ENCODE measurements at regions not wholly inside any gene's neighbourhood (a gene's known extent, or its start where the extent isn't known, plus 50 kb on each side); places are given as distances from the start of the nearest gene placed in this dataset.

DNA sequence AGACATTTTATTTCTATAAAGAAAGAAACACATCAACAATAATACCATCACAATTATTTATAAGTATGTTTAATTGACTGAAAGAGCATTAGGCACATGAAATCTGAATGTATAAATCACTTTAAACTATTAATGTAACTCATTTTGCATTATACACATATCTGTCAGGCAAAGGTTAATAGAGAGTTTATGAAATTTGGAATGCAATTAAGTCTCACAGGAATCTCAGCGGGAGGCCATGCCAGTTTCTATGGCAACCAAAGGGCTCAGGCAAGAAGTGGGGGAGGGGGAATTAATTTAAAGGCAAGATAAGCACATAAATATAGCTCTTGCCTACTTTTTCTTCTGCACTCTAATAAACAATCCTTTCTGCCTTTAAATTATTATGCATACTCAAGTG is 152.6 kb downstream of the SLC16A9 start:
- DNase-seq (ENCODE audit: low spot score) (no peak), ATAC-seq (no peak)

DNA sequence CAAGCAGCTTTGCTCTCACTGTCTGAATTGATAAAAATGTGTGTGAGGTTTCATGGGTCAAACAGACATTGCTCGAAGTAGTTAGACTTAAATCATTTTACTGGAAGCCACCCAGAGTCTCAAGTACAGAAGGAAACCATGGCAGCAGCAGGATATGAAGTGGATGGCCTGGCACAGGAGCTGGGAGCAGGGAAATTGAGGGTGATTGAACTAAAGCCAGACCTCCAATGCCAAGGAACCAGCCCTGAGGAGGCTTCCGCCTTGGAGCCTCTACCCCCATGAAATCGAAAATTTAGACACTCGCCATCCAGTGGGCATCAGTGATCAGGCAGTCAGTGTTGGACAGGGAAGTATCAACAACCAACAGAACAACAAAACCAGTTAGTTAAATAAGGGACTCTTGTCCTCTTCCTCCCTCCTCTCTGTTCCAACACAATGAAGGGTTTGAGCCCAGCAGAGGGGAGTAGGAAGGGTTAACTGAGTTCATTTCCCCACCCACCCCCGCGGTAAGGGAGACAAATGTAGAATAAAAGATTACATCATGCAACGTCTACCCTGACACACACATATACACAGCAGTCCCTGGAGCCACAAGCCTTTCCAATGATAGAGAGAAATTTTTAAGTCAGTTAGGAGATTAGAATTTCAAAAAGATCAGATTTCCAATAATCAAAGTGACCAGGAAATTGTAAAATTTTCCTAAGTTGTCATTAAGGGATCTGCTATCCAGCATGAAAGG is 156.3 kb downstream of the SLC16A9 start:
- ATAC-seq, result no peak
- no peak for DNase-seq (ENCODE audit: low spot score)

DNA sequence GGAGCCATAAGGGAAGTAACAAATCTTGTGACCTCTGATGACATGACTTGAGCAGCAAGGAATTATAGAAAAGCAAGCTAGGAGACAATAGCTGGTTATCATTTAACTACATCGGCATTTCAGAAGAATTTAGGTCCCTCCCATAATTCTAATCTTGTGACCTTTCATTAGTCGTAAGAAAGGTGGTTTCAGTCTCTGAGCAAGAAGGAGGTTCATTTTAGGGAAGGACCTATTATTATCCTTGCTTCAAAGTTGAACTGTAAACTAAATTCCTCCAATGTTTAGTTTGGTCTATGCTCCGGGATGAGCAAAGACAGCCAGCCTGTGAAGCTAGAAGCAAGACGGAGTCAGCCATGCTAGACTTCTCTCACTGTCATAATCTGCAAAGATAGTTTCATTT is 159.6 kb downstream of the SLC16A9 start:
- DNase-seq (ENCODE audit: low spot score) (no peak), ATAC-seq (no peak)

DNA sequence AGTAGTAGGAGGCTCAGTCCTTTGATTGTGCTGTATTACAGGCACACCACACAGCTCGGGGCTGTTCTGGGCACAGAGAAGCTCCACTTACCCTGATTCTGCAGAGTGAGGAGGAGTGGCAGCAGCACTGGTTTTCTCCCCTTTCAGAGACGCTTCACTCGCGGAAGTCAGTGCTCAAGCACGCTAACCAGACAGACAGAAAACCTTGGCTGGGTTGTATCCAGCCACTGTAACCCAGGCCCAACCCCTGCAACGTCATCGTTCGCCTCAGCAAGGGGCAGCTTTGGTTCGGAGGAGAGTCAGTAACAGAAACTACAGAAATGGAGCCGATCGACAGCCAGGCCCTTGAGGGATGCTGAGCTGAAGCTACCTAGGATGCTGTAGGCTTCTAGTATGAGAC is 171.0 kb downstream of the SLC16A9 start:
- no peak for ATAC-seq

DNA sequence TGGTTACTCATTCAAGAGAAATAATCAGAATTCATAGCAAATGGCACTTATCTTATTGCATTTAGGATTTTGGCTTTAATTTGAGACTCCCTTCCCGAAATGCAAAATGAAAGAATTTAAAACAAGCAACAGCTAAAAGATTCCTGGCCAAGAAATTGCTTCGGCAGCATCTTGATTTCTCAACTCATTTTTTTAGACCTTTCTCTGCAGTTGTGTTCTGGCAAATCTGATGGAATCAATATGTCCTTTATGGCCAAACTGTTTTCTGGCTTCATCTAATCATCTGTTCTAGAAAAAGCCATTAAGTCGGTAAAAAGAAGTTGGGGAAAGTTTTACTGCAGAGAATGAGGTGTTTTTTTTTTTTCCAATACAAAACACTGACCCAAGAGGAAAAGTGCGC is 172.1 kb downstream of the SLC16A9 start:
- ATAC-seq, result no peak
- DNase-seq (ENCODE audit: low spot score), result no peak

More for the DNA sequence above, 171.0 kb downstream of the SLC16A9 start:
- no peak for DNase-seq (ENCODE audit: low spot score)

DNA sequence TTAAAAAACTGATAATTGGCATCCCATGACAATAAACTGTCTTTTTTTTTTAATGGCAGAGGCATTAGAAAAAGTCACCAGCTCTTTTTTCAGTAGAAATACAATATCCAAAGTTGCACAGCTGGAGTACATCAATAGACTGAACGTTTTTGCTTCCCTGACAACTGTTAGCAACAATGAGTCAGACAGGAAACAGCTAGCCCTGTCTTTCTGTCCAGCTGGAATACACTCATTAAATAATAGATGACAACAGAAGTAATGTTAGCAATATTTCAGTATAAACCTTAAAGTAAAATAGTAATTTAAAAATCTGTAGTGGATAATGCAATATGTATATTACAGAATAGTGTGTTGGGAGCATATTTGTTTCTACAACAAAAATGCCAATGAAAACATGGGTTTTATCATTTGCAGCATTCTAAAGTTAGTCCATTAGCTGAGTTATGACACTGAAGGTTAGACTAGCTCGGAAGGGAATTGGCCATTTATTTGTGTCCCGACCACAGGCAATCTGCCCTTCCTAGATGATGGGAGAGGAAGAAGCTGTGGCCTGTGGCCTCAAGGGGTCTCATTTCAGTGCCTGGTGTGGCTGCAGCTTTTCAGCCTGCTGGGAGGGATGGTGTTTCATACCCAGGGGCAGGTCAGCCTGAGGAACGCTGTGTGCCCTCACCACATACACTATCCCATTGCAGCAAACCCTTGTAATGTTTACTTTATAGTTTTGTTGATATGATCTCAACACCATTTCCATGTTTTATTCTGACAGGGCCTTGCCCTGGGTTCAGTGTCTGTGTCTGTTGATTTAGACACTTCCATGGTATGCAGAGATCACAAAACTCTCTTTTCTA is 173.3 kb downstream of the SLC16A9 start:
- DNase-seq (ENCODE audit: low spot score), result no peak
- no peak for ATAC-seq

DNA sequence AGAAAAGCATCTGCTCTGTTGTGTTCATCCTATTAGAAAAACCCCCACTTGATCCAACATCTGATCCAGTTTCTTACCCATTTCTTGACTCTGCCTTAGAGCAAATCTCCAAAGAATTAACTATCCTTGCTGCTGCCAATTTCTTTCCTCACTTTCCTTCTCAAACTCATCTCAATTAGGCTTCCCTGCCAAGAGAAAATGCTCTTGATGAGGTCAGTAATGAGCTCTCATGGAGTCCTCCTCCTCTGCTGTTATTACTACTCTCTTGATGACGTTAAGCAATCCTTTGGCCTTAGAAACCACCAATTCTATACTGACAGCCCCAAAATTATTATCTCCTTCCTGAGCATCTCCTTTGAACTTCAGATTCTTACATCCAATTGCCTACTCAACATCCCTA is 162.0 kb upstream of the FAM13C start:
- DNase-seq (ENCODE audit: low spot score) (no peak), ATAC-seq (no peak)

DNA sequence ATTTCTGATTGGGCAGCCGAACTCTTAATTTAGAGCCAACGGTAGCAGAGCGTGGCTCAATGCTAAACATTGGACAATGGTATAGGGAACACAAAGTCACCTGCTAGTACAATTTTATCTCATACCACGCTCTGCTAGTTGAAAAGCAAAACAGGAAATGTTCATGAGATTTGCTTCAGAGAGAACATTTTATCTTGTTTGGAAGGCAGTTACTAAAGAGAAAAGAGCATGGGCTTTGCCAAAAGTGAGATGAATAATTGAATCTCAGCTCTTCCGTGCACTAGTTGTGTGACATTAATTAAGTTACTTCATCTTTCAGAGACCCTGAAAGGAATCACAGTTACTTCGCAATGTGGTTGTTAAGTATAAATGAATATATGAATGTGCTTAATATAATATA is 161.5 kb upstream of the FAM13C start:
- DNase-seq (ENCODE audit: low spot score), result no peak
- no peak for ATAC-seq

DNA sequence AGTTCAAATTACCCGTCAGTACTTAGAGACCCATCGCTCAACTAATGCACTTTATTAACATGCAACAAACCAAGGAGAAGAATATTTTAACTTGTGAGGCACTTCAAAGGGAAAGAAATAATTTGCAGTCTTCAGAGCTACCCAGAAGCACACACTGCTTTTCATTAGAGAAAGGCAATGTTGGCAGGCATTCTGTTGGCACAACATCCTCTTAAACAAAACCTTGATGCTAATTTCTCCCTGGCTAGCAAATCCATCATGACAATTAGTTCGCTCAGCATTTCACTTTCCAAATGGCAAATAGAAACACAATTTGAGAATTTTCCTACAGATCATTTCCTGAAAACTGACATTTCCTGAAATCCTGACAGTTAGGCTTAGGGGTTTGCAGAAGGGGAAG is 155.6 kb upstream of the FAM13C start:
- DNase-seq (ENCODE audit: low spot score) (no peak), ATAC-seq (no peak)

DNA sequence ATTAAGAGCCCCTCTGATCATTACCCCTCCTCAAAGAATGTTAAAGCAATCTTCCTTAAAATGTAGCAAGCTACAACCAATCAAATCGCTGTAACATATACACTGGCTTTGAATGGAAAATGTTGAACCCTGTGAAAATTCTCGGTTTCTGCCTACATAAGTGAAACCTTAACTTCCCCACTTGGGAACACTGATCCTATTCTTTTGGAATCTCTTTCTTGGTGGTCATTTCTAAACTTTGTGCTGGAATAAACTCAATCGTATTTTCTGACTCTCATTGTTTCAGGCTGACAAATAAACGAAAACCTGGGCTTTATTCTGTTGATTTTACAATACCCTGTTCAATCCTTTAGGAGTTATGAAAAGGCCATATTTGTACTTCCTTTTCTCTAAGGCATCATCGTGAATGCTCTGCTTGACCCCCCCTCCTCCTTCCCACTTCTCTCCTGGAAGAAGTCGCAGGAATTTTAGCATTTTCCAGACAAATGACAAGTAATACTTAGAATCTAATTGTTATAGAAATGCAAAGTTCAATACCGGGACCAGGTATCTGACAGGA is 155.1 kb upstream of the FAM13C start:
- ATAC-seq (no peak), DNase-seq (ENCODE audit: low spot score) (no peak)

DNA sequence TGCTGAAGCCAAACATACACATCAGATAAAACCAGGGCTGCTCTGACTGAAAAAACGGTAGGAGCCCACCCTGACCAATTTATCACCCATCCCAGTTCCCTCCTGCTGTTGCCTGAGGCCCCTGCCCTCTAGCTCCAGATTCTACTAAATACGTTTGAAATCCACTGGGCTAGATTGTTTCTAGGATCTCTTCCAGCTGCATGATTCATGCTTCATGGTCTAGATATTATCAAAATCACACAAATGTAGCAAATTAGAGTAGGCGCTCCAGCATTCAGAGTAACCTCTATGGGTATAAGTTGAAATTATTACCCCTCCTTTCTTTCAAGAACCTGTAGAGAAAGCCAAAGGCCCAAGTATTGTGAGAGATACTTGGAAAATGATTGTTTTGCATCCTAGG is 151.2 kb upstream of the FAM13C start:
- ATAC-seq (no peak), DNase-seq (ENCODE audit: low spot score) (no peak)

DNA sequence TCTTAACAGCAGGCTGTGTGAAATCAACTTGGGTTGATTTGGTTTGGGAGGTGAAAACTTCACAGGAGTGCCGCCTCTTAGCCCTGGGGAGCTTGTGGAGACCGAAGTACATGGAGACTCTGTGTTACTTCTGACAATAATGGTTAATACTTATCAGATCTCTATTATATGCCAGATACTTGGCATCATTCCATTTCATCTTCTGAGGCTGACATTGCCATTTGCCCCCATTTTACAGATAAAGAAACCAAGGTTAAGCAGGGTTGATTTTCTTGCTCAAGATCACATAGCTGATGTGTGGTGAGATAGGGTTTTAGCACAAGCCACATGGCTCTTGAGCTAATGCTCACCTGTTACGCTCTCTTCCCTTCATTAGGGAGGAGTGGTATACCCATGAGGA is 150.6 kb upstream of the FAM13C start:
- no peak for DNase-seq (ENCODE audit: low spot score)
- ATAC-seq, result no peak

DNA sequence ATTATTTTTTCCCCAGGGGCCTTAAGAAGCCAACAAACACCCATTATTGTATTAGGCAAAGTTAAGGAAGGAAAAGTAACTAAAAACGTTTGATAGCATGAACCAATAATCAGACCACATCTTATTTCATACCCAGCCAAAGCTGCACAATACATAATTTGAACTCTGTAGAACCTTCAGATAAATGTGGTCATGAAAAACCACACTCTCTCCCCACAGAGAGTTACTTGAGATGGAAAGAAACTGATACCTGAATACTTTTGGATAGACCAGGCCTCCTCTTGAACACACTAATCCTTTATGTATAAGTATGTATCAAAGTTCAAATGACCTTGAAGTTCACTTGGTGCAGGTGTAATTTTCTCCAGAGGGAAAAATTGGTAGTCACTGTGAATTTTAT is 146.6 kb upstream of the FAM13C start:
- no peak for DNase-seq (ENCODE audit: low spot score)
- no peak for ATAC-seq

DNA sequence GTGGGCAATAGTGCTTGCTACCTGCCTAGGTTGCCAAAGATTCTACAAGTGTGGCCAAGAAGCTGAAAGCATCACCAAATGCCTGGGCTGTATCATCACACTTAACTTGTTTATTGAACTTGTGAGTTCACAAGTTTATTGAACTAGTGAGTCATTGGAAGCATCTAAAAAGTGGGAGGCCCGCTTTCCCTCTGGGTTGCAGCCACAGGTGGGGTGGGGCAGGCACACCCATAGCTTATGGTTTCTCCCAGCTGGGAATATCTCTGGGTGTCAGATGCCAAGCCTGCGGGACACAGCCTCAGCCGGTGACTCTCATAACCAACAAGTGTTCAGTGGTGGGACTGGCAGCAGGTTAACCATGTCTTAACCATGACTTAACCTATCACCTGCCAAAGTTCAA is 145.9 kb upstream of the FAM13C start:
- no peak for ATAC-seq
- no peak for DNase-seq (ENCODE audit: low spot score)

DNA sequence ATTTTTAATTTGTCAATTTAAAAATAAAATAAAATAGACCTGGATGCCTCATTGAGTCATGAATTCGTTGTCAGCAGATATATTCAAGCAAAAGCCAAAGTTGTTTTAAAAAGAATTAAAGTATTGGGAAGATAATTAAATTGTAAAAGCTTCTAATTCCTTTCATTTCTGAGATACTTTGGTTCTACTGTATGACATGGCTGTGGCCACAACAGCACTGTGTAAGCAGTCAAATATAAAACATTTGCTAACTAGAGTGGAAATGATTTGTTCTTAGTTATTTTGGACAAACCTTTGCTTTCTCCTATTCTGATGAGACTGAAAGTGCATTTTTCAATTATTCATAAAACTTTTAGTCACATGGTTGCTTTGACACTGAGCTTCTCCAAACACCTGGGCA is 143.6 kb upstream of the FAM13C start:
- DNase-seq (ENCODE audit: low spot score) (no peak), ATAC-seq (no peak)

DNA sequence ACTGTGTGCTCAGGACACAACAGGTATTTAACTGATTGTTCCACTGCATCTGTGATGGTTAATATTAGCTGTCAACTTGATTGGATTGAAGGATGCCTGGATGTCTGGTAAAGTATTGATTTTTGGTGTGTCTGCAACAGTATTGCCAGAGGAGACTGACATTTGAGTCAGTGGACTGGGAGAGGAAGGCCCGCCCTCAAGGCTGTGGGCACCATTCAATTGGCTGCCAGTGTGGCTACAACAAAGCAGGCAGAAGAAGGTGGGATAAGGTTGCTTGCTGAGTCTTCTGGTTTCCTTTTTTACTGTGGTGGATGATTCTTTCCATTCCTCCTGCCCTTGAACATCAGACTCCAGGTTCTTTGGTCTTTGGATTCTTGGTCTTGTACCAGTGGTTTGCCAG is 137.1 kb upstream of the FAM13C start:
- ATAC-seq (no peak), DNase-seq (ENCODE audit: low spot score) (no peak)

DNA sequence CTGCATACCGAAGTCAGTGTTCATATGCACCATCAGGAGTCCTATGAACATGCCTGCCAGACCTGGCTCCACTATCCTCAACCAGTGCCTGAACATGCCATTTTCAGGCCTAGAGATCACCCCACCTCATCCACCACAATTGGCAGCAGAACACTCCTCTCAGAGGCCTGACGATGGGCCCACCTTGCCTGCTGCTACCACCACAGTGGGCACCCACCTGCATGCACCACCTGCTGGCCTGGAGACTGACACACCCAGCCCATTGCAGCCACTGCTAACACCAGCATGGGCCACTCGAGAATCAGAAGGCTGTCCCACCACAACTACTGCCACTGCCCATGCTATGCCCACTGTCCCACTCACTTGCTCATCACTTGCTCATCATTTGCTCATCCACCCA is 130.7 kb upstream of the FAM13C start:
- no peak for DNase-seq (ENCODE audit: low spot score)
- no peak for ATAC-seq

DNA sequence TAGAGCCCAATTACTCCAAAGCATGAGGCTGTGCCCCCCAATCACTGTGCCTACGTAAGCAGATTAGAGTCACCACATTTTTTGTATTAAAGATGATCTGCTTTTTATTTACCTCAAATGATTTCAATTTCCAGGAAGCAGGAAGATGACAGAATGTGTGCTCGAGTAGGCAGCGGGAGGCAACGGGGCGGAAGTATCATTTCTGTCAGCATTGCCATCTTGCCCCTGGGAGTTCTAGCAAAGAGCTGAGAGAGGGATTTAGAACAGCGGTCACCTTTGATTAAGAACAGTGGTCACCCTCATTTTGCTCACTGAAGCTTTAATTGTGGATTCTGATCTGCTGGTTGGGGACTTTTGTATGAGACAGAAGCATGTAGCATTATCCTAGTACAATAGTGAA is 117.1 kb upstream of the FAM13C start:
- DNase-seq (ENCODE audit: low spot score) (no peak), ATAC-seq (no peak)

DNA sequence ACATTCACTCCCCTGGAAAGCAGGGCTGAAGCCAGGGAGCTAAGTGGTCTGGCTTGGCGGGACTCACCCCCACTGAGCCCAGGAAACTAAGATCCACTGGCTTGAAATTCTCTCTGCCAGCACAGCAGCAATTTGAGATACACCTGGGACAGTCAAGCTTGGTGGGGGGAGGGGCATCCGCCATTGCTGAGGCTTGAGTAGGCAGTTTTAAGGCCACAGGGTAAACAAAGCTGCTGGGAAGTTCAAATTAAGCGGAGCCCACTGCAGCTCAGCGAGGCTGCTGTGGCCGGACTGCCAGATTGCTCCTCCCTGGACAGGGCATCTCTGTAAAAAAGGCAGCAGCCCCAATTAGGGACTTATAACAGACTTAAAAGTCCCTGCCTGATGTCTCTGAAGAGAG is 108.2 kb upstream of the FAM13C start:
- DNase-seq (ENCODE audit: low spot score) (no peak), ATAC-seq (no peak)

DNA sequence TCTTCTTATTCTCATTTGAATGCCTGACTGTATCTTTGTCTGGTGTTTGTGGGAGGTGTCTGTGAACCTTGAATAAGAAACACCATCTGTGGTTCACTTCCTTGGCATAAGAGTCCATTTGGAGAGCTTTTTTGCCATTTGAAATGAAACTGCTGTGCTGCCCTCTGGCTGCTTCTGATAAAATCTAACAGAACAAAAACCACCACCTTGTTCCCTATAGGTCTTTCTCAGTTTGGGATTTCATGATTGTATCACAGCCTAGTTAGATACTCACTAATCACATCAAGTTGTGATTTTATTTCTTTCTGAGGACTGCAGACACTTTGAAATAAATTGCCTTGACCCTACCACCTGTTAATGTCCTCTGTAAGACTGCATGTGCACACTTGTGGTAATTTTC is 102.7 kb upstream of the FAM13C start:
- ATAC-seq (peak; percentile 83), DNase-seq (ENCODE audit: low spot score) (no peak)

DNA sequence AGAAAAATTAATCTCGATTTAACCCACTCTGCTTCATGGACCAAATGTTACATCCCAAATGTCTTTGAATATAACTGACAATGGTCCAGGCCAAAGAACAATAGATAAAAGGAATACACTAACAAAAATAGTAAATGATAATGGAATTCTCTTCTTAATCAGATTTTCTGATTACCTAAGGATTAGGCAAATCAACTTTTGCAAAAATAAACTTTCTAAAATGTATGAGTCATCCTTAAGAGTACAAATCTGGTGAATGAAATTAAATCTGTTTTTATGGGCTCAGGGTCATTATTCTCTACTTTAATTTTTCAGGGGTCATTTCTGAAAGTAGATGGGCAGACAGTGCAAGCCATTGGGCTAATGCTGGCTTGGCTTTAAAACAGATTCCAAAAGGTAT is 102.1 kb upstream of the FAM13C start:
- ATAC-seq (no peak), DNase-seq (ENCODE audit: low spot score) (no peak)

DNA sequence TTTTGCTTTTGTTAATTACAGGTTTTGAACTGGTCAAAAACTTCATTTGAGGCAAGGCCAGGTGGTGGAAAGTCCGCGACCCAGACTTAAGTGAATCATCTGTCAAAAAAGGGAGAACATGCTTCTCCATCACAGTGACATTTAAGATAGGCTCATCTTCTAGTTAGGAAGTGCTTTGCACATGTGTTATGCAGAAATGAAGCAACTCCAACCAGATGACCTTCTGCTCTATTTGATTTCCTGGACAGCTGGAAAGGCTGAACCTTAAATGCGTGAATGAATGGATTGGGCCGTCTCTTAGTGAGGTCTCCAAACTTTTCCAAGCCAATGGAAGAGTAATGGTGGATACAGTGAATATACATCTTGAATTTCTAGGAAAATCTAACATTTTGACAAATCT is 101.6 kb upstream of the FAM13C start:
- peak; percentile 36 for ATAC-seq
- DNase-seq (ENCODE audit: low spot score), result no peak
